ENCODE measurements at regions not wholly inside any gene's neighbourhood (a gene's known extent, or its start where the extent isn't known, plus 50 kb on each side); places are given as distances from the start of the nearest gene placed in this dataset.
A peak's percentile ranks its signal among the peaks of the same experiment; 100 is the strongest.
"Not testable (repeated sequence)": the region's sequence is repeated elsewhere in the genome, so short reads cannot be mapped to it uniquely, and the experiment has no call there.

DNA sequence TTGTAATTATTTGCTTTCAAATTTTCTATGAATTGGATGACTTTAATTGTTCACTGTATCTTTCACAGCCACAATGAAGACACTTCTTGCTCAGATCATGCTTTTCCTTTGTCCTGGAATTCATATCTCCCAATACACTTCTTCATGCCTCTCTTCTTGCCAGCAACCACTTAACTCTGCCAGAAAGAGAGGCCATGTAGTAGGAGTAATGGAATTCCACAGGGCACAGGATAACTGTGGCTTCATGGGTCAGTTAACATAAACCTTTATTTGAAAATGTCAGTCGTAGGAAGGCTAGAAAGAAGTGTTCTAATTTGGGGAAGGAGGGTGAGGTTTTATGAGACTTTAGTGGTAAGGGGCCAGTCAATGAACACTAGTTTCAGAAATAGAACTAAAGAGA lies 190.3 kb downstream of the TMEM167A start:
- DNase-seq: no peak

DNA sequence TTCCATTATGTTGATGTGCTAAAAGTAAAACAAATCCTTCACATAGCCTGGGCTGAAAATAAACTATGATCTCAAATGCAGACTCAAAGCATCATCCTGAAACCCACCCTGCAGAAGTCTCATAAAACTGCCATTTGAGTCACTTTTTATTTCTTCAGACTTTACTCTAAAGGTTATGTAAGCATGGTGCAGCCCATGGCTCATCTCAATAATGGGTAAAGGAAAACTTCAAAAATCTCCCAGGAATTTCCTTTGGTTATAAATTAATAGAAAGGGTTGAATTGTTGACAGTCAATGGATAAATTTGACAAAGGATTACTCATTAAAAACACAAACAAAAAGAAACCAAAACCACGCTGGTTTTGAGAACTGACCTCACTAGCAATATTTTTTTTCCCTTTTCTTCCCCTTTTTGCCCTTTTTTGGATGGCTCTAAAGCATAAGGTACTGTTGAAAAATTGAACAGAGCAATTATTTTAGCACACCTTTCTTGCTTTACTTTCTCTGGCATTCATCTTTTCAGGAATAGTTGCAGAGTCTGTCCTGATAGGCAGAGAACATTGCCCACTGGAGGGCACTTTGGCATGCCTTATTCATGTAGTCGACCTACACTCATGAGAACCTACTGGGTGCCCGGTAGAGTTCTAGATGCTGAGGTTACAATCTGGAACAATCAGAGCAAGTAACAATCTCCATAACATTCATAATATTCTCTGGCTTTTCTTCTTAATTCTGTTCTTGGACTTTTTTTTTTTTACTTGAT lies 191.4 kb downstream of the TMEM167A start:
- DNase-seq: no peak

DNA sequence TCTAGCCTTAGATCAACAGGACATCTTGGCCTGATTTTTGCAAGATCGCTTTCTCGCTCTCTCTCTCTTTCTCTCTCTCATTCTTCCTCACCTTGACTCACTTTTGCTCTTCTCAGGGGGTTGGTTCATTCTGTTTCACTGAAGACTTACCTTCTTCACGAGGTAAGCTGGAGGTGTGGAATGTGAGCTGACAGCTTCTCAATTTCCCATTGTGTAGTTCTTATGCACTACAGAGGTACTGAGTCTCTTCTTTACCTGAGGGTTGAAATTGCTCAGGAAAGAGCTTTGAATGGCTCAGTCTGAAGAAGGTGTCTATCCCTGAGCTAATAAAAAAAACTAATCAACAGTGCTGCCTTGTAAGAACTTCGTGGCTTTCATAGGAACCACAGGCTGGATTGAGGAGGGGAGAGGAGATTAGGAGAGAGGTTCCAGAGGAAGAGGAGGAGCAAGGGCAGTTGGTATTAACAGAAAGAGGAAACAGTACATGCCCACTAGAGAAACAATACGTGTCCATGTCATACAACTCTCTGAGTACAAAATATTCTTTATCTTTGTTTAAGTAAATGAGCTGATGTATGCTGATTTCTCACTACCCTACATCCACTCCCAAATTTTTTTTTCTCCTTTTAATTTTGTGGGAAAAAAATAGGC lies 192.2 kb downstream of the TMEM167A start:
- no peak for DNase-seq

DNA sequence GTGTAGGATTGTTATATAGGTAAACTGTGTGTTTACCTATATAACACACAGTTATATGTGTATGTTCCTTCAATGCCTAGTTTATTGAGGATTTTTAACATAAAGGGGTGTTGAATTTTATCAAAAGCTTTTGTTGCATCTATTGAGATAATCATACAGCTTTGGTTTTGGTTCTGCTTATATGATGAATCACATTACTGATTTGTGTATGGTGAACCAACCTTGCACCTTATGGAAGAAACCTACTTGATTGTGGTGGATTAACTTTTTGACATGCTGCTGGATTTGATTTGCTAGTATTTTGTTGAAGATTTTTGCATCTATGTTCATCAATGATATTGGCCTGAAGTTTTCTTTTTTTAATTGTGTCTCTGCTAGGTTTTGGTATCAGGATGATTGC lies 194.9 kb downstream of the TMEM167A start:
- no peak for DNase-seq

DNA sequence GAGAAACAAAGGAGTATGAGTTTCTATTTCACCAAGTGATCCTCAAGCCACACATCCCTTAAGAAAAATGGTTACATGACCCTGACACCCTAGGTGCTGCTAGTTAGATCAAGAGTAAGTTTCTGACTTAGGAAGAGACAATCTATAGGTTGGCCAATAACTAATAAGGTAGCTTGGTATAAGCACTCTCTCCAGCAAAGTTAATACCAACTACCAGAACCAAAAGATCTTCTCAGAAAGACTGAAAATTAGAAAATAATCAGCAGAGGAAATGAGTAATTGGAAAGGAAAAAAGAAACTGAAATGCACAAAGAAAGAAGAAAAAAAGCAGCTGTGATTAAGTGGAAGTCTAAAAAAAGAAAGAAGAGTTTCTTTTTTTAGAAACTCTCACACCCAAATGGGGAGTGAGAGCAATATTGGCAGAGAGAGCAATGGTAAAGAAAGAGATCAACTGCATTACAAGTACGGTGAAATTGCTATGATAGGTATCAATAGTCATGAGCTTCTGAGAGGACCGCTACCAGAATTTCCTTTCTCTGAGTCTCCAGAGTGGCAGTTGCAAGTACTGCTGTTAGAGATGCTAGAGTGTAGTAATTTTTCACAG lies 195.5 kb downstream of the TMEM167A start:
- DNase-seq: no peak

DNA sequence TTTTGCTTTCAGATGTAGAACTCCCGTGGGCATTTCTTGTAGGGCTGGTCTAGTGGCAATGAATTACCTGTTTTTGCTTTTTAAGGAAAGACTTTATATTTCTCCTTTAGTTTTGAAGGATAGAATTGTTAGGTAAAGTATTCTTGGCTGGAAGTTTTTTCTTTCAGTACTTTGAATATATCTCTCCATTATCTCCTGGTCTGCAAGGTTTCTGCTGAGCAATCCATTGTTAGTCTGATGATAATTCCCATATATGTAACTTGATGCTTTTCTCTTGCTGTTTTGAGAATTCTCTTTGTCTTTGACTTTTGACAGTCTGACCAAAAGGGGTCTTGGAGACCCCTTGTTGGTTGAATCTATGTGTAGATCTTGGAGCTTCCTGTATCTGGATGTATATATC lies 198.1 kb downstream of the TMEM167A start:
- DNase-seq: no peak

DNA sequence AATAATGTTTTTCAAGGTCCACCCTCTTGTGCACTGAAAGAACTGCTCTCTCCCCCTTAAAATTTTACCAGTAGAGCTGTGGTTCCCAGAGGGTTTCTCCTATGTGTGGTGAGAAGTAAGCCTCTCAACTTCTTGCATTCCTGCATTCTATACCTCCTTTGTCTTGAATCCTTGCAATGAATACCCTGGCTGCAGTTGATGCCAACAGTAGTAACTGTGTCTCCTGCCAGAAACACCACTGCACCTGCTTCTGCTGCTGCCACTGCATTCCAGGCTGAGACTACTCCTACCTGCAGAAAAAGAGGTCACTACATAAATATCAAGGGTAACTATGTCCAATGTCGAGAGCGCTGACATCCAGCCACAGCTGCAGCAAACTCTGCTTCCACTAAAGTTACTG lies 203.7 kb downstream of the TMEM167A start:
- DNase-seq: no peak

DNA sequence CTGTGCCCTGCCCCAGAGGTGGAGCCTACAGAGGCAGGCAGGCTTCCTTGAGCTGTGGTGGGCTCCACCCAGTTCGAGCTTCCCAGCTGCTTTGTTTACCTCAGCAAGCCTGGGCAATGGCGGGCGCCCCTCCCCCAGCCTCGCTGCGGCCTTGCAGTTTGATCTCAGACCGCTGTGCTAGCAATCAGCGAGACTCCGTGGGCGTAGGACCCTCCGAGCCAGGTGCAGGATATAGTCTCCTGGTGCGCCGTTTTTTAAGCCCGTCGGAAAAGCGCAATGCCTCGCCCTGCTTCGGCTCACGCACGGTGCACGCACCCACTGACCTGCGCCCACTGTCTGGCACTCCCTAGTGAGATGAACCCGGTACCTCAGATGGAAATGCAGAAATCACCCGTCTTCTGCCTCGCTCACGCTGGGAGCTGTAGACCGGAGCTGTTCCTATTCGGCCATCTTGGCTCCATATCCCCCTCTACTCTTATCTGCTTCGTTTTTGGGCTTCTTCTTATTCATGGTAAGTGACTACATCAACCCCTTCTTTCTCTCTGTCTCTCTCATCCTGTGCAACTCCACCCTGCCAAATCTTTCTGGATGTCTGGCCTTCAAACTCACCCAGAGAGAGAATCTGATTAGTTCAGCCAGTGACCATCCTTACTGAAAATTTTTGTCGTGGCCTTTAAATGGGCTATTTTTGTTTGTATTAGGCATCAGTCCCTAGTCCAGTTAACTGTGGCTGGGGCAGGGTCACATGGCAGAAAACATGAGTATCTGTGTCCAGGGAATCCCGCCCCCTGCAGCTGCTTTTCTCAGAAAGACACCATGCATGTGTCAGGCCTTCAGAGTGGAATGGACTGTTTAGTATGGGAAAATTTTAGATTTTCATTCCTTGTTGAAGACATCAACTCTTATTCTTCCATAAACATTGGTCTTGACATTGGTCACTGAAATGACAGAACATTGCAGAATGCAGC lies 204.6 kb downstream of the TMEM167A start:
- DNase-seq: not testable (repeated sequence)

DNA sequence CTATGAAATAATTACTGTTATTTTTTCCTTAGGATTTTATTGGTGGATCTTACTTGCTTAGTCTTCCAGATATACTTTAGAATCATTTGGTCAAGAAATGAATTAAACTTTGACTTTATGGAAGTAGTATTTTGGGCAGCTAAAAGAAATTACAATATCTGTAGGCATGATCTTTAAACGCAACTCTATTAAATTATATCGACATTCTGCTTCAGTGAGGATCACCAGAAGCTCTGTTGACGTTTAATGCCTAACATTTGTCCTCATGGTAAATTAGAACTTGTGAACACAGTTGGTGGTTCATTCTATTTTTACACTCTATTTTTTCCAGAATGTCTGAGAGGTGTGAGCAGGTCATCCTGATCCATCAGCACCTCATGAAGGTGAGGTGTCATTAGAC lies 211.6 kb downstream of the TMEM167A start:
- DNase-seq: no peak

DNA sequence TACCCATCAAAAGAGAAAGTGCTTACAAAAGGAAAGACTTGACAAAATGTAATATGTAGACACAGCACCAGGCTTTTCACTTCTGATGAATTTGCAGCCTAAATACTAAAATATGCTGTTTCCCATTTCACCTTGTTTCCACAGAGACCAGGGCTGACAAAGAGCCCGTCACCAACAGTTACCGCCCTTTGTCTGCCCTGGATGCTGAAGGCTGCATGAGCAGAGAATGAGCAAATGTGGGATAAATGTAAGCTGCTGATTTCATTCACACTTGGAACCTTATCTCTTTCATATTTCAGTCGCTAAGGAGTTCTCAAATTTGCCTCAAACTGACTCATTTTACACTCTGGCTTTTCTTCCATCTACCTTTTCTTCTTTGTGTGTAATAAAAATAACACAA lies 213.9 kb downstream of the TMEM167A start:
- no peak for DNase-seq

DNA sequence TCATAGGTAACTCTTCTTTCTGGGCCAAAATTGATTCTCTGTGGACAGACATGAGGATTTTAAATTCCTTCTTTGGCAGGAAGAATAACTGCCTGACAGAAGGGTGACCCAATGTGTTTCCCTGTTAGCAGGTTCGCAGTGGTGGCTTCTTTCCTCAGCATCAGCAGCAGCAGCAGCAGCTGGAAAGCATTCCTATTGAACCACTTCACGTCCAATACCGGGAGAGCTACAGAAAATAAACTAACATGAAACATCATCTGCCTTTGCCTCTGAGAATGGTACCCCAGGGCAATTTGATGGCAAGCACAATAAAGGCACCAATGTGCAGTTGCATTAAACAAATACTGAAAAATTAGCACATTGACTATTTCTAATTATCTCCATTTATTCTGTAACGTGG lies 214.5 kb downstream of the TMEM167A start:
- DNase-seq: no peak

DNA sequence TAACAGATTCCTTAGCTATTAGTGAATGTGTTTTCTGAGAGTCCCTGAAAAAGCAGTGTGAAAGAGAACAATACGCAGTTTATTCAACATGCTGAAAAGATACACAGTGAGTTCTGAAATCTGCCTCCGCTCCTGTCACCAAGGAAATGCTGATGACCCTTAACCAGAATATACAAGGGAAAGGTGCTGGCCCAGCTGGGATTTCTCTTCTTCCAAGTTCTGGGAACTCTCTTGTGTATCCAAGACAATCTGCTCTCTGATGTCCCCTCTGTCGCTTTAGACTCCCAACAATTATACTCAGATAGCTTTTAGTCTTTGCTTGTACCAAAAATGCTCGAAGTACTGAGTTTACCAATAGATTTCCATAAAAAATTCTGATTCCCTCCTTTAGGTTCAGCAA lies 214.9 kb downstream of the TMEM167A start:
- DNase-seq: no peak

DNA sequence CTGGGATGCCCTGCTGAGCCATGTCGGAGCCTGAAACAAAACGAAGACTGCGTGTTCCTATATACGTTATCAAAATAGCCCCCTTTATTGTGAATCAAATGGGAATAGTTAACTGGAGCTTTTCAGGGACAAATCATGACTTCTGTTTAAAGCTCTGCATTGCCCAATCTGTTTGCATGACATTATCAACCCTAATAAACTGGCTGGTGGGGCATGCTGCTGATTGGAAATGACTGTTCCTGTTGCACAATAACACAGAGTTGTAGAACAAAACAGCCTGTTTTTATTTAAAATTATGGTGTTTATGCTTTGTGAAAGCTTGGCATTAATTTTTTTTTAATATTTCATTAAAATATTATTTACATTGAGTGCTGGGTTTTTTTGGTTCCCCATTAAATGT lies 215.5 kb downstream of the TMEM167A start:
- DNase-seq: no peak

DNA sequence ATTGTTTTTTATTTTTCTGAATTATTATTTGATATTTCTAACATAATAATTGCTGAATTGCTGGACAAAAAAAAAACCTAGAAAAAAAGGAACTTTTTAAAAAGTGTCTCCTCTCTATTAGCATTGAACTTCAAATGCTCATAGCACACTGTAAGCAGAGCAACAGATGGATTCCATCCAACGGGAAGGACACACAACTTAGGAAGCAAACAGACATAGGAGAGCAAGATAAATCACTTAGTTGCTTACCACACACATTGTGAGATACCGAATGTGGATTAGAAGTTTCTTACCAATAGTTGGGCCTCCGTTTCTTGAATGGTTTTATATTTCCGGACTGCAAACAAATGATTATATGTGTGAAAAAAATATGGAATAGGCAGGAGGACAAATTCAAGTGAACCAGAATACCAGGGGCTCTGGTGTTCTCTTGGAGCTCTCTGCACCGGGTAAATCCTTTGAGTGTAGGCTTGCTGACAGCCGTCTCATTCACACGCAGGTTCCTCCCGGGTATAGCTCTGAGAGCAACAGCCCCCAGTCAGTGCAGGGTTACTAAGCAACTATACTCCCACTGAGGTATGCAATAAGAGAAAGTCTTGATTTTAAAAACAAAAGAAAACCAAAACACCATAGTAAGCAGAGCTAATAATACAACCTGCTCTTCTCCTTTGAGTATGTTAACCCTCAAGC lies 217.6 kb downstream of the TMEM167A start:
- no peak for DNase-seq

DNA sequence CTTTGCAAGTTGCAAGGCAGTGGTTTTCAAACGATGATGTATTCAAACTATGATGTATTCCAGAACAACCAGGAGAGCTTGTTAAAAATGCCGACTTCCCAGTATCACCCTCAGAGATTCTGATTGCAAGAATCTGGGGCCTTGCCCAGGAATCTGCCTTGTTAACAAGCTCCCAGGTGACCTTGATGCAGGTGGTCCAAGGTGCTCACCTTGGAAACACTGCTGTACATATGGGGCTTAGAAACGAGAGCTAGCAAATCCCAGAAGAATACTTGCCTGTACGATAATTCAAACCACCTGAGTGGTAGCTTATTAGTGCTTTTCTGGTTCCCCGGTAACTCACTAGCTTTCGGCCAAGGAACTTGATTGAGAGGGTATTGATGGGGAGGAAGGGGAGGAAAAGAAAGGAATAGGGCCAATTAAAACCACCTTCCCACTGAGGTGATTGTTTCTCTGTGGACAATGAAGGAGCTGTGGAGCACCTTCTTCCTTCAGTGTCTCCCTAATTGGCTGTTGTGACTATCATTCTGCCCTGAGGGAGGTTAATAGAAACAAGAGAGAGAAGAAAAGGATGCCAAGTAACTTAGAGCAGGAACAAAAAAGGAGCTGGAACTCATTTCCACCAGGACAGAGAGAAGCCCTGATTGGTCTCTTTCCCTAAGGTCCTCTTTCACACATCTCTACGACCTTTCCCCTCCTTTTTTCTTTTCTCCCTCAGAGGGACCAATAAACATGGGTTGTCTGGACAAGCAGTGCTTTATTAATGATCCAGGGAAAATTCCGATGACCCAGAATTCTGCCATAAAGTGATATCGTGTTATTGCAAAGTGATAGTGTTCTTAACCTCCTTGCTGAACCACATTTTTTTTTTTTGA lies 218.8 kb downstream of the TMEM167A start:
- DNase-seq: no peak

DNA sequence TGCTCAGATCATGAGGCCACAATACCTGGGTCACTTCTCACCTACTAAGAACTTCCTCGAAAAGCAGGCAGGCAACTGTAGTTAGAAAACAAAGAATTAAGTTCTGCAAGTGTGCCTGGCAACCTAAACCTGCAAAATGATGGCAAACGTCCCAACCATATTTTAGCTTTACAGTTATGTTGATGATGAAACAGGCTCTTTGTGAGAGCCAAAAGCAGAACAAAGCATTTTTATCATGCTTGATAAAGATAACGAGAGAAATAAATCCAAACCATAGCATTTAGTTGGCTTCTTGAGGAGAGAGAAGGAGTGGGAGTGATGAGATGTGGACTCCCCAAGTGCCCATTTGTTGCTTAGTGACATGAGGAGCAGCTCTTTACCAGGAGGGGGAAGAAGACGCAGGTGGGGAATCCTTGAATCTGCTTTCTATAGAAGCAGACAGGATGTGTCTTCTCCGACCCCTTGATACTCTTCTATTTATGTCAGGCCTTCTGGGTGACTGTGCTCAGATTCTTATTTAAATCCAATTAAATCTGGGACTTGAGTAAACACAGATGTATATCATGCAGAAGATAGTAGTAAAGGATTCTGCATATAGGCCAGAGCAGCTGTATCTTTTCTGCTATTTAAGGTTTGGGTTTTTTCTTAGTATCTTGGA lies 221.2 kb downstream of the TMEM167A start:
- peak; percentile 77 for DNase-seq

DNA sequence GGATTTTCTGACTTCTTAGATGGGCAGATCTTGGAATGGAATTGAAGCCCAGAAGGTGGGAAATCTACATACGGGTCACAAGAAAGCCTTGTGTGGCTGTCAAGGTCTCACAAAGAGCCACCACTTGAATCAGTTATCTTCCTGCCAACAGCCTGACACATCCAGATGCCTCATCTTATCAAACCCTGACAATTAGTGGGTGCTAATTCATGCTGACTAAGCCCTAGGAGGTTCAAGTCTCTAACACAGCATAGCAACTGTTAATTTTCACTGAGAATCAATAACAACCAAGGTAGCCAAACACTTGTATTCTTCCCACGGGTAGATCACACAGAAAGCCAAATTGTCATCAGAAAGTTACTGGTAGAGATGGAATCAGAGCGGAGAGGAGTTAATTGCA lies 222.2 kb downstream of the TMEM167A start:
- no peak for DNase-seq

DNA sequence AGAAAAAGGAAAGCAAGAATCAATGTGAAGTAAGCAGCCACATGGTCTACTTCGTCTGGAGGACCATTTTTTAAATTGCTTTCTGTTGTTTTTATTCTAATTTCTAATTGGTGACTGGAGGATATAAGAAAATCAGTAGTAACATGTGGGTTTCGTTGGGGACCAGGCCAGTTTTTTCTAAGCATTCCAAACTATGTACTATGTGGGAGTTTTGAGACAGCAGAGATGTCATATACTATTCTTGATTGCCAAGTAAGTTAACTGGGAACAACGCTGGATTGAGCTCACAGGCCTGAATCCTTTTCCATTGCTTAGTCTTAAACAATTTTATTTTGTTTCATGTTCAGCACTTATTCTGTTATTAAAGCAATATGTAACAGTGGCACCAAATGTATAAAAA lies 225.7 kb downstream of the TMEM167A start:
- DNase-seq: no peak

DNA sequence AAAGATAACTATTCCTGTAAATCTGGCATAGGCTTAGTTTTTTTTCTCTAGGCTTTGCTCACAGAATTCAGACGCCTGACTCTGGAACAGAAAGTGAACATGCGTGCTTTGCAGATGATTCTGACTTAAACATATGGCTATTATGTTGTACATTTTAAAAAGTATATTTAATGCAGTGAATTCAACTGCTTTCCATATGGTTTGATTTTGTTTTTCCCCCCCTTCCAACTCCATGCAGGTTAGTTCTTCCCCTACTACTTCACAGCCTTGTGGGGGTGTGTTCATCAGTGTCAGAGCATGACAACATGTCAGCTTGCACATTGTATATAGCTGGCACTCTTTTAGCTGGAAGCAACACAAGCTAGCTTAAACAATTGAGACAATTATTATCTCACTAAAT lies 226.8 kb downstream of the TMEM167A start:
- DNase-seq: no peak

DNA sequence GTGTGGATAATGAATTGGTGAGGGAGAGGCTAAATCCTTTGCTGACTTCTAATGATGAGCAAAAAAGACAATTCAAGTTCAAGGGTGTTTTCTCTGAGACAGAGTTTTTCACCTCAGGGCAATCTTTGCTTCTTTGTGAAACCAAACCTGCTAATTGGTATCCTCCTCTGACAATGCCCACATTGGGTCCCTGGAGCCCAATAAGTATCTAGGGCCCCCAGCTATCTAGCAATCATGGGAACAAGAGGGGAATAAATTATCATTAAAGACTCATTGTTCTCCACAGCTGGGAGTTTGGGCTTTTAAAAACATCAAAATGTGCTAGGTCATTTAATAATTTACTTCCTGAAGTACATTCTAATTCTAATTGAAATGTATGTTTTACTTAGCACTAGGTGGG lies 227.3 kb downstream of the TMEM167A start:
- no peak for DNase-seq

DNA sequence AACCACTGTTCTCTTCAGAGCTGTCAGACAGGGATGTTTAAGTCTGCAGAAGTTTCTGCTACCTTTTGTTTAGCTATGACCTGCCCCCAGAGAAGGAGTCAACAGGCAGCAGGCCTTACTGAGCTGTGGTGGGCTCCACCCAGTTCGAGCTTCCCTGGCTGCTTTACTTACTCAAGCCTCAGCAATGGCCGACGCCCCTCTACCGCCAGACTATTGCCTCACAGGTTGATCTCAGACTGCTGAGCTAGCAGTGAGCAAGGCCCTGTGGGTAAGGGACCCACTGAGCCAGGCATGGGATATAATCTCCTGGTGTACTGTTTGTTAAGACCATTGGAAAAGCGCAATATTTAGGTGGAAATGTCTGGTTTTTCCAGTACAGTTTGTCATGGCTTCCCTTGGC lies 229.6 kb downstream of the TMEM167A start:
- no peak for DNase-seq

Measured in NCI-H82 (cell line).